ENCODE measurements at regions not wholly inside any gene's neighbourhood (a gene's known extent, or its start where the extent isn't known, plus 50 kb on each side); places are given as distances from the start of the nearest gene placed in this dataset.

GRCh38 chr12:59491877-59492276, 104.0 kb upstream of the SLC16A7 start:
- TF ChIP-seq, protein P1, sequence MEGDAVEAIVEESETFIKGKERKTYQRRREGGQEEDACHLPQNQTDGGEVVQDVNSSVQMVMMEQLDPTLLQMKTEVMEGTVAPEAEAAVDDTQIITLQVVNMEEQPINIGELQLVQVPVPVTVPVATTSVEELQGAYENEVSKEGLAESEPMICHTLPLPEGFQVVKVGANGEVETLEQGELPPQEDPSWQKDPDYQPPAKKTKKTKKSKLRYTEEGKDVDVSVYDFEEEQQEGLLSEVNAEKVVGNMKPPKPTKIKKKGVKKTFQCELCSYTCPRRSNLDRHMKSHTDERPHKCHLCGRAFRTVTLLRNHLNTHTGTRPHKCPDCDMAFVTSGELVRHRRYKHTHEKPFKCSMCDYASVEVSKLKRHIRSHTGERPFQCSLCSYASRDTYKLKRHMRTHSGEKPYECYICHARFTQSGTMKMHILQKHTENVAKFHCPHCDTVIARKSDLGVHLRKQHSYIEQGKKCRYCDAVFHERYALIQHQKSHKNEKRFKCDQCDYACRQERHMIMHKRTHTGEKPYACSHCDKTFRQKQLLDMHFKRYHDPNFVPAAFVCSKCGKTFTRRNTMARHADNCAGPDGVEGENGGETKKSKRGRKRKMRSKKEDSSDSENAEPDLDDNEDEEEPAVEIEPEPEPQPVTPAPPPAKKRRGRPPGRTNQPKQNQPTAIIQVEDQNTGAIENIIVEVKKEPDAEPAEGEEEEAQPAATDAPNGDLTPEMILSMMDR (IDR thresholded peaks at IDR 0.05): no peak
- TF ChIP-seq POLR2AphosphoS5 (IDR thresholded peaks at IDR 0.05; ENCODE audit: low read depth, low read length) (no peak), TCF7L2 (IDR thresholded peaks at IDR 0.05; ENCODE audit: low read depth, low read length) (no peak), SIN3A (IDR thresholded peaks at IDR 0.05; ENCODE audit: borderline replicate concordance, insufficient read depth, low read depth, low read length) (no peak)
